ENCODE measurements at regions not wholly inside any gene's neighbourhood (a gene's known extent, or its start where the extent isn't known, plus 50 kb on each side); places are given as distances from the start of the nearest gene placed in this dataset.

DNA sequence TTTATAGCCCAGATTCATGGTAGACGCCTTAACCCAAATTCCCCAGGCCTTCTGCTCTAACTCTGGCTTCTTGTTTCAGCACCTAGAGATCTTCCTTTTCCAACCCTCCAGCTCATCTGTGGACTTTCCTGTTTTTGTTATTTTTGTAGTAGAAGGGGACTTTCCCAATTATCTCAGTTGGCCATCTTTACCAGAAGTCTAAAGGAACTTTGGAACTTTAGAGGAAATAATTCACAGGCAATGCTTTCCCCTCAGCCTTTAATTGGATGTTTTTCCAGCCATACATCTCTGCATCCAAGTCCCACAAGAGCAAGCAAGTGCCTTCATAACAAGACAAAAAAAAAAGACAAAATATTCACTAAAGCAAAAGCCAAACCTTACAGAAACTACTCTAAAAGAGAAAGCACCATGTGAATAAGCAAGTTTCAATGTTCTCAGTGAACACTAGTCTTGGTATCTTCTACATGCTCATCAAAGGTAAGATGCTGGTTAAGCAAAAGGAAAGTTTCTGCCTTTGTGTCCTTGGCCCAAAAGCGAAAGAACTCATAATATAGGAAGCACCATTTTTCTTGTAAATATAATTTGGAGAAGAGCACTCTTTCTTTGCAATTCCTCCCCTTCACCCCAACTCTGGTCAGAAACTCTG lies 377.3 kb downstream of the SETD4 start:
- H3K9me3 ChIP-seq: no peaks in the 10 kb centered on the region
- H3K4me1 ChIP-seq: no peaks in the 10 kb centered on the region
- 81 to 85% methylated on average over 2 of the region's 2 CpGs for WGBS, 2 donors
- no peak for DNase-seq
- H3K36me3 ChIP-seq: no peaks in the 10 kb centered on the region
- intact Hi-C loops (cut with DNase I): no loop called here
- no peak for TF ChIP-seq POLR2A (IDR thresholded peaks at IDR 0.05)
- TF ChIP-seq, protein P1, sequence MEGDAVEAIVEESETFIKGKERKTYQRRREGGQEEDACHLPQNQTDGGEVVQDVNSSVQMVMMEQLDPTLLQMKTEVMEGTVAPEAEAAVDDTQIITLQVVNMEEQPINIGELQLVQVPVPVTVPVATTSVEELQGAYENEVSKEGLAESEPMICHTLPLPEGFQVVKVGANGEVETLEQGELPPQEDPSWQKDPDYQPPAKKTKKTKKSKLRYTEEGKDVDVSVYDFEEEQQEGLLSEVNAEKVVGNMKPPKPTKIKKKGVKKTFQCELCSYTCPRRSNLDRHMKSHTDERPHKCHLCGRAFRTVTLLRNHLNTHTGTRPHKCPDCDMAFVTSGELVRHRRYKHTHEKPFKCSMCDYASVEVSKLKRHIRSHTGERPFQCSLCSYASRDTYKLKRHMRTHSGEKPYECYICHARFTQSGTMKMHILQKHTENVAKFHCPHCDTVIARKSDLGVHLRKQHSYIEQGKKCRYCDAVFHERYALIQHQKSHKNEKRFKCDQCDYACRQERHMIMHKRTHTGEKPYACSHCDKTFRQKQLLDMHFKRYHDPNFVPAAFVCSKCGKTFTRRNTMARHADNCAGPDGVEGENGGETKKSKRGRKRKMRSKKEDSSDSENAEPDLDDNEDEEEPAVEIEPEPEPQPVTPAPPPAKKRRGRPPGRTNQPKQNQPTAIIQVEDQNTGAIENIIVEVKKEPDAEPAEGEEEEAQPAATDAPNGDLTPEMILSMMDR (IDR thresholded peaks at IDR 0.05): no peak
- no peaks in the 10 kb centered on the region for H3K27me3 ChIP-seq
- H3K4me3 ChIP-seq (replicated peaks in 1 of 3): no peak overlapping the region
- H3K27ac ChIP-seq: no peak overlapping the region

DNA sequence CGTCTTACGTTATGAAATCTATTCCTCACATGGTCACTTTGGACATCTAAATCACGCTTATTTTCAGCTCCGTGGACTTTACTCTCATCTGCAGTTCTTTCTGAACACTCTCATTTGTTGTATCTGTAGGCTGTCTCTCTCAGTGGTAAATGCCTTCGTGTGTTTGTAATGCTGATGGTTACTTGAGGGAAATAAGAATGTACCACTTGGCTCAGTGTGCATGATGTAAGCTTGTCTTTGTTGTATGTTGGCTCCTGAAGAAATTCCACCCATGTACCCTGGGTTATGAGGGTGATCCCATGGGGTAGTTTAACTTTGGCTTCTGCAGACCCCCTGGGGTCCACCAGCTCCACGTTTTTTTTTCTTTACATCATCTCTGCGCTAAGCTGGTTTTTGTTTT lies 378.4 kb downstream of the SETD4 start:
- 55 to 60% methylated on average over 7 of the region's 7 CpGs for WGBS, 2 donors
- no peaks in the 10 kb centered on the region for H3K27me3 ChIP-seq

DNA sequence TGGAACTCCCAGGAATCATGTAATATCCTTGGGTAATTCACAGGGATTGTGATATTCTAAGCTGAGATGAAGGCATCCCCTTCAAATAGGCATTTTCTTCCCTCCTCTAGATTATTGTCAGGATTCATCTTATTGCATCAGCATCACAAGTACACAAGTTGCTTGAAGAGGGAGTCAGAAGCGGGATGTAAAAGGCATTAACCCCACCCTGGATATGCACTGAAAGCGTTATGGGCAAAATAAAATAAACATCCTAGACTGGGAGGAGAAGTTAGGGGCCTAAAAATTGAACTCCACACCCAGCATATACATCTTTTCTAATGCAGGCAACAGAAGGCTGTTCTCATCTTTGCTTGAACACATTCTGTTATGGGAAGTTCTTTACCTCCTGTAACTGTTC lies 381.2 kb downstream of the SETD4 start:
- H3K4me3 ChIP-seq (replicated peaks in 1 of 3): no peak overlapping the region
- no peaks in the 10 kb centered on the region for H3K36me3 ChIP-seq
- intact Hi-C loops (cut with DNase I): no loop called here
- H3K27me3 ChIP-seq: no peaks in the 10 kb centered on the region
- no peak for TF ChIP-seq POLR2A (IDR thresholded peaks at IDR 0.05)
- TF ChIP-seq, protein P1 (IDR thresholded peaks at IDR 0.05): no peak
- 93 to 94% methylated on average over 2 of the region's 2 CpGs for WGBS, 2 donors
- no peak for DNase-seq
- no peaks in the 10 kb centered on the region for H3K9me3 ChIP-seq
- no peaks in the 10 kb centered on the region for H3K4me1 ChIP-seq
- H3K27ac ChIP-seq: no peak overlapping the region

More for the DNA sequence above, 378.4 kb downstream of the SETD4 start:
- TF ChIP-seq POLR2A (IDR thresholded peaks at IDR 0.05): no peak
- TF ChIP-seq, protein P1 (IDR thresholded peaks at IDR 0.05): no peak
- Histone ChIP-seq H3K9me3 (no peaks in the 10 kb centered on the region), H3K4me1 (no peaks in the 10 kb centered on the region), H3K4me3 (replicated peaks in 1 of 3) (no peak overlapping the region), H3K27ac (no peak overlapping the region), H3K36me3 (no peaks in the 10 kb centered on the region)
- intact Hi-C loops (cut with DNase I): no loop called here
- no peak for DNase-seq

DNA sequence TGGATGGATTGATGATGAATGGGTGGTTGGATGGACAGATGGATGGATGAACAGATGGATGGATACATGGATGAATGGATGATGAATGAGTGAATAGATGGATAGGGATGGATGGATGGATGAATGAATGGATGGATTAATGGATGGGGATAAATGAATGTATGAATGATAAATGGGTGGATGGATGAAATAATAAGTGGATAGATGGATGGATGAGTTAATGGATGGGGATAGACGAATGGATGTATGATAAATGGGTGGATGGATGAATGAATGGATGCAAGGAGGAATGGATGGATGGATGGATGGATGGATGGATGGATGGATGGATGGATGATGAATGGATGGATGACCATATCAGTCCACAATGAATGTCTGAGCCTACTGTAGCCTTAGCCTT lies 381.9 kb downstream of the SETD4 start:
- H3K4me1 ChIP-seq: no peaks in the 10 kb centered on the region
- no peaks in the 10 kb centered on the region for H3K9me3 ChIP-seq
- no peaks in the 10 kb centered on the region for H3K36me3 ChIP-seq
- no peak overlapping the region for H3K27ac ChIP-seq
- no peak for DNase-seq
- WGBS, 2 donors: 89 to 93% methylated on average over 1 of the region's 1 CpG
- no peak for TF ChIP-seq POLR2A (IDR thresholded peaks at IDR 0.05)
- TF ChIP-seq, protein P1 (IDR thresholded peaks at IDR 0.05): no peak
- H3K4me3 ChIP-seq (replicated peaks in 1 of 3): no peak overlapping the region
- intact Hi-C loops (cut with DNase I): no loop called here
- H3K27me3 ChIP-seq: no peaks in the 10 kb centered on the region

DNA sequence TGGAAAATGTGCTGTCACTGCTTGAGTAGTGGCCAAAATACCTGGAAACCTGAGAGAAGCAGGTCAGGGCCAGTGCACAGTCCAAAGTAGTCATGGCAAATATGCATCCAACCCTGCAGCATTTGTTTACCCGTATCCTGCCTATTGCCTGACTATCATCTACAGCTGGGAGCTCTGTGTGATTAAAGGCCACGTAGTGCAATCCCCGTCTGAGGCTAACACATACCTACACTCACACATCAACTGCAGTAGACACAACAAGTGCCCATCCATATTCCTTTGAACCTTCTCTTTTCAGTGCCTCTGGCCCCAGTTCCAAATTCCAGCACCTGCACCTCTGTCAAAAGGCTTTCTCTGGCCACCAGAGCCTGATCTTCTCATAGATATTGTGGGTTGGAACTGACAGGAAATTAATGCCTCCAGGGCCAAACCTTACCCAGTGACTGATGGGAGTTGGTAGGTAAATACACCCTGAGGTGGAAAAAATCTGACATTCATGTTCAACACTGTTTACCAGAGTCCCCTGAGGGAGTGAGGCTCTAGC lies 383.0 kb downstream of the SETD4 start:
- Histone ChIP-seq H3K4me3 (replicated peaks in 1 of 3) (no peak overlapping the region), H3K27ac (no peak overlapping the region), H3K9me3 (no peaks in the 10 kb centered on the region), H3K27me3 (no peaks in the 10 kb centered on the region), H3K4me1 (no peaks in the 10 kb centered on the region), H3K36me3 (no peaks in the 10 kb centered on the region)
- TF ChIP-seq, protein P1 (IDR thresholded peaks at IDR 0.05): no peak
- TF ChIP-seq POLR2A (IDR thresholded peaks at IDR 0.05): no peak
- DNase-seq: no peak
- 93 to 95% methylated on average over 3 of the region's 3 CpGs for WGBS, 2 donors
- intact Hi-C loops (cut with DNase I): no loop called here

All from thyroid gland (tissue), 4 donors.